ENCODE measurements at regions not wholly inside any gene's neighbourhood (a gene's known extent, or its start where the extent isn't known, plus 50 kb on each side); places are given as distances from the start of the nearest gene placed in this dataset.

GRCh38 chrX:142819461-142819860 lies 206.3 kb upstream of the SPANXN4 start:
- TF ChIP-seq CTCF (IDR thresholded peaks at IDR 0.05; ENCODE audit: low read length) (no peak), EZH2 (IDR thresholded peaks at IDR 0.05; ENCODE audit: borderline replicate concordance, low read length) (no peak)

All from OCI-LY1 (cell line).